ENCODE measurements at regions not wholly inside any gene's neighbourhood (a gene's known extent, or its start where the extent isn't known, plus 50 kb on each side); places are given as distances from the start of the nearest gene placed in this dataset.

- H3K4me1 Mint-ChIP-seq (ENCODE audit: low read depth): no peaks in the 10 kb centered on the region
- POLR2A ChIA-PET: no interaction called here
- no peaks in the 10 kb centered on the region for H3K36me3 Mint-ChIP-seq (ENCODE audit: low read depth)
- H3K9me3 Mint-ChIP-seq (ENCODE audit: insufficient read depth): no peaks in the 10 kb centered on the region
- H3K4me3 Mint-ChIP-seq: no peak overlapping the region
- no peak overlapping the region for H3K27ac Mint-ChIP-seq
- ATAC-seq (no peak), DNase-seq (no peak)
- CTCF ChIA-PET: no interaction called here
- peaks cover 1% of the 10 kb centered on the region for H3K27me3 Mint-ChIP-seq (ENCODE audit: low read depth)
Observed at GRCh38 chr6:56758553-56758952, 115.9 kb upstream of the DST start.

- Mint-ChIP-seq H3K9me3 (ENCODE audit: insufficient read depth) (no peaks in the 10 kb centered on the region), H3K27ac (no peak overlapping the region), H3K4me1 (ENCODE audit: low read depth) (no peaks in the 10 kb centered on the region), H3K27me3 (ENCODE audit: low read depth) (peaks cover 1% of the 10 kb centered on the region), H3K36me3 (ENCODE audit: low read depth) (no peaks in the 10 kb centered on the region), H3K4me3 (no peak overlapping the region)
- POLR2A ChIA-PET: no interaction called here
- DNase-seq: no peak
- no peak for ATAC-seq
- CTCF ChIA-PET: no interaction called here
Observed at GRCh38 chr6:56758120-56758519, 115.4 kb upstream of the DST start.

- Mint-ChIP-seq H3K4me1 (ENCODE audit: low read depth) (no peaks in the 10 kb centered on the region), H3K9me3 (ENCODE audit: insufficient read depth) (no peaks in the 10 kb centered on the region), H3K36me3 (ENCODE audit: low read depth) (no peaks in the 10 kb centered on the region), H3K27me3 (ENCODE audit: low read depth) (peaks cover 1% of the 10 kb centered on the region), H3K27ac (no peak overlapping the region), H3K4me3 (no peak overlapping the region)
- DNase-seq (no peak), ATAC-seq (no peak)
- POLR2A ChIA-PET: no interaction called here
- CTCF ChIA-PET: no interaction called here
Observed at GRCh38 chr6:56757588-56757984, 114.9 kb upstream of the DST start.

GRCh38 chr6:56756791-56757587, 114.3 kb upstream of the DST start:
- Mint-ChIP-seq H3K4me1 (ENCODE audit: low read depth) (no peaks in the 10 kb centered on the region), H3K27ac (no peak overlapping the region), H3K9me3 (ENCODE audit: insufficient read depth) (no peaks in the 10 kb centered on the region), H3K36me3 (ENCODE audit: low read depth) (no peaks in the 10 kb centered on the region), H3K4me3 (no peak overlapping the region), H3K27me3 (ENCODE audit: low read depth) (peaks cover 1% of the 10 kb centered on the region)
- DNase-seq (no peak), ATAC-seq (no peak)
- POLR2A ChIA-PET: no interaction called here
- CTCF ChIA-PET: no interaction called here

GRCh38 chr6:56756219-56756789, 113.6 kb upstream of the DST start:
- Mint-ChIP-seq H3K27ac (no peak overlapping the region), H3K9me3 (ENCODE audit: insufficient read depth) (no peaks in the 10 kb centered on the region), H3K36me3 (ENCODE audit: low read depth) (no peaks in the 10 kb centered on the region), H3K4me3 (no peak overlapping the region), H3K27me3 (ENCODE audit: low read depth) (peaks cover 1% of the 10 kb centered on the region), H3K4me1 (ENCODE audit: low read depth) (no peaks in the 10 kb centered on the region)
- CTCF ChIA-PET: no interaction called here
- ATAC-seq: no peak
- POLR2A ChIA-PET: no interaction called here
- no peak for DNase-seq

- ChIA-PET CTCF (no interaction called here), POLR2A (no interaction called here)
- Mint-ChIP-seq H3K4me1 (ENCODE audit: low read depth) (no peaks in the 10 kb centered on the region), H3K27ac (no peak overlapping the region), H3K9me3 (ENCODE audit: insufficient read depth) (no peaks in the 10 kb centered on the region), H3K27me3 (ENCODE audit: low read depth) (peaks cover 1% of the 10 kb centered on the region), H3K4me3 (no peak overlapping the region), H3K36me3 (ENCODE audit: low read depth) (no peaks in the 10 kb centered on the region)
- DNase-seq (no peak), ATAC-seq (no peak)
Observed at GRCh38 chr6:56755040-56755439, 112.4 kb upstream of the DST start.

GRCh38 chr6:56753811-56754210, 111.1 kb upstream of the DST start:
- peaks cover 1% of the 10 kb centered on the region for H3K27me3 Mint-ChIP-seq (ENCODE audit: low read depth)
- DNase-seq (no peak), ATAC-seq (no peak)
- H3K27ac Mint-ChIP-seq: no peak overlapping the region
- no peaks in the 10 kb centered on the region for H3K4me1 Mint-ChIP-seq (ENCODE audit: low read depth)
- no peak overlapping the region for H3K4me3 Mint-ChIP-seq
- no peaks in the 10 kb centered on the region for H3K9me3 Mint-ChIP-seq (ENCODE audit: insufficient read depth)
- POLR2A ChIA-PET: no interaction called here
- CTCF ChIA-PET: no interaction called here
- no peaks in the 10 kb centered on the region for H3K36me3 Mint-ChIP-seq (ENCODE audit: low read depth)

- Mint-ChIP-seq H3K4me1 (ENCODE audit: low read depth) (no peaks in the 10 kb centered on the region), H3K27ac (no peak overlapping the region), H3K9me3 (ENCODE audit: insufficient read depth) (no peaks in the 10 kb centered on the region), H3K27me3 (ENCODE audit: low read depth) (no peaks in the 10 kb centered on the region), H3K36me3 (ENCODE audit: low read depth) (no peaks in the 10 kb centered on the region), H3K4me3 (no peak overlapping the region)
- no peak for ATAC-seq
- DNase-seq: no peak
- POLR2A ChIA-PET: no interaction called here
- CTCF ChIA-PET: no interaction called here
Observed at GRCh38 chr6:56752534-56752933, 109.8 kb upstream of the DST start.

- H3K4me3 Mint-ChIP-seq: no peak overlapping the region
- H3K9me3 Mint-ChIP-seq (ENCODE audit: insufficient read depth): no peaks in the 10 kb centered on the region
- H3K27me3 Mint-ChIP-seq (ENCODE audit: low read depth): peaks cover 2% of the 10 kb centered on the region
- ATAC-seq: no peak
- H3K27ac Mint-ChIP-seq: no peak overlapping the region
- ChIA-PET CTCF (no interaction called here), POLR2A (no interaction called here)
- no peak for DNase-seq
- H3K4me1 Mint-ChIP-seq (ENCODE audit: low read depth): no peaks in the 10 kb centered on the region
- H3K36me3 Mint-ChIP-seq (ENCODE audit: low read depth): no peaks in the 10 kb centered on the region
Observed at GRCh38 chr6:56752009-56752408, 109.3 kb upstream of the DST start.

- DNase-seq: no peak
- Mint-ChIP-seq H3K9me3 (ENCODE audit: insufficient read depth) (no peaks in the 10 kb centered on the region), H3K27ac (no peak overlapping the region), H3K27me3 (ENCODE audit: low read depth) (peaks cover 6% of the 10 kb centered on the region), H3K4me3 (no peak overlapping the region), H3K4me1 (ENCODE audit: low read depth) (no peaks in the 10 kb centered on the region), H3K36me3 (ENCODE audit: low read depth) (no peaks in the 10 kb centered on the region)
- ATAC-seq: no peak
- ChIA-PET POLR2A (no interaction called here), CTCF (no interaction called here)
Observed at GRCh38 chr6:56751604-56752003, 108.9 kb upstream of the DST start.

- peaks cover 6% of the 10 kb centered on the region for H3K27me3 Mint-ChIP-seq (ENCODE audit: low read depth)
- ChIA-PET POLR2A (no interaction called here), CTCF (no interaction called here)
- no peak overlapping the region for H3K27ac Mint-ChIP-seq
- no peak for ATAC-seq
- no peak overlapping the region for H3K4me3 Mint-ChIP-seq
- H3K4me1 Mint-ChIP-seq (ENCODE audit: low read depth): no peaks in the 10 kb centered on the region
- H3K36me3 Mint-ChIP-seq (ENCODE audit: low read depth): no peaks in the 10 kb centered on the region
- DNase-seq: no peak
- no peaks in the 10 kb centered on the region for H3K9me3 Mint-ChIP-seq (ENCODE audit: insufficient read depth)
Observed at GRCh38 chr6:56750686-56751085, 108.0 kb upstream of the DST start.

- DNase-seq: no peak
- no peak for ATAC-seq
- Mint-ChIP-seq H3K27ac (no peak overlapping the region), H3K27me3 (ENCODE audit: low read depth) (peaks cover 6% of the 10 kb centered on the region), H3K36me3 (ENCODE audit: low read depth) (no peaks in the 10 kb centered on the region), H3K4me1 (ENCODE audit: low read depth) (no peaks in the 10 kb centered on the region), H3K9me3 (ENCODE audit: insufficient read depth) (no peaks in the 10 kb centered on the region), H3K4me3 (no peak overlapping the region)
- POLR2A ChIA-PET: no interaction called here
- CTCF ChIA-PET: no interaction called here
Observed at GRCh38 chr6:56749632-56750151, 107.0 kb upstream of the DST start.
